Left lung (tissue), 4 donors: ENCODE measurements at regions not wholly inside any gene's neighbourhood (a gene's known extent, or its start where the extent isn't known, plus 50 kb on each side); places are given as distances from the start of the nearest gene placed in this dataset.

Experiments used
- ATAC-seq: fragments of 200-7000 bp; cut with Tn5 transposase; one replicate; pipeline ENCODE4 v1.9.1; 2020; ENCODE audit warnings: moderate library complexity
- DNase-seq, 4 donors: peaks; one replicate each; pipeline ENCODE4 v3.0.0-alpha.2; 2013 to 2020
- H3K27ac ChIP-seq, 2 donors: fragments of 200-600 bp; sonication (generic) in 1 of 2; one replicate each; pipeline versions ENCODE4 v1.5.0 to v1.8.0; 2020 to 2021
- H3K27me3 ChIP-seq, 2 donors: fragments of 200-600 bp; sonication (generic) in 1 of 2; one replicate each; pipeline versions ENCODE4 v1.5.0 to v1.8.0; 2020 to 2021
- H3K36me3 ChIP-seq, 2 donors: fragments of 200-600 bp; sonication (generic) in 1 of 2; one replicate each; pipeline versions ENCODE4 v1.5.0 to v1.8.0; 2020 to 2021
- H3K4me1 ChIP-seq, 2 donors: fragments of 200-600 bp; one replicate each; pipeline ENCODE4 v1.8.0; 2021
- H3K4me3 ChIP-seq, 2 donors: fragments of 200-600 bp; sonication (generic) in 1 of 2; one replicate each; pipeline versions ENCODE4 v1.5.0 to v1.8.0; 2020 to 2021; ENCODE audit warnings: mild to moderate bottlenecking in 1 of 2
- H3K9me3 ChIP-seq, 2 donors: fragments of 200-600 bp; sonication (generic) in 1 of 2; one replicate each; pipeline versions ENCODE4 v1.5.0 to v1.8.0; 2020 to 2021
- intact Hi-C, 2 donors: fragments of 100-400 bp; cut with DNase I; formaldehyde crosslinking; loops; one replicate each; pipeline versions ENCODE4 v1.11.2 to v1.14.2; 2022
- TF ChIP-seq, protein P1 (sequence below), 2 donors: fragments of 200-600 bp; sonication (generic) in 1 of 2; IDR thresholded peaks; one replicate each; pipeline versions ENCODE4 v1.5.0 to v1.8.0; 2021; ENCODE audit warnings: antibody characterized with exemption in 2 of 2
- donor health status: DM: no; HTN: yes; CAD: no.
- donor health status: DM: no; HTN: no; CAD: no.

DNA sequence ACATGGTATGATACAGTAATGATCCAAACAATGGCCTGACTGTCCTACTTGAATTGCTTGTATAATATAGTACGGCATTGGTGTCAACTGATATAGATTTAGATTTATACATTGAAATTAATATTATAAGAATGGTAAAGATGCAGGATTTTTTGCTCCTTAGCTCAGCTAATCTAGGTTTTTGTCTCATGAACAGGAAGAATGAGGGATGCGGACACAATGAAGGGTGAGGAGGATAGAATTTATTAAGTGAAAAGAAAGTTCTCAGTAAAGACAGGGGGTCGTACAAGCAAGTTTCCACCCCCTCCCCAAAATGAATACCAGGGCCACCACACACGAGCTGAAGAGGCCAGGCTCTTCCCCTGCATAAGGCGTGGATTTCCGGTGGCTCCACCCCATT is 96.1 kb downstream of the KCNA5 start:
- Histone ChIP-seq H3K9me3 (peaks cover 0 to 7% of the 10 kb centered on the region in 2 donors), H3K27ac (no peak overlapping the region), H3K27me3 (no peaks in the 10 kb centered on the region), H3K4me3 (no peak overlapping the region), H3K36me3 (no peaks in the 10 kb centered on the region), H3K4me1 (no peaks in the 10 kb centered on the region)
- ATAC-seq (no peak), DNase-seq (no peak)
- TF ChIP-seq, protein P1, sequence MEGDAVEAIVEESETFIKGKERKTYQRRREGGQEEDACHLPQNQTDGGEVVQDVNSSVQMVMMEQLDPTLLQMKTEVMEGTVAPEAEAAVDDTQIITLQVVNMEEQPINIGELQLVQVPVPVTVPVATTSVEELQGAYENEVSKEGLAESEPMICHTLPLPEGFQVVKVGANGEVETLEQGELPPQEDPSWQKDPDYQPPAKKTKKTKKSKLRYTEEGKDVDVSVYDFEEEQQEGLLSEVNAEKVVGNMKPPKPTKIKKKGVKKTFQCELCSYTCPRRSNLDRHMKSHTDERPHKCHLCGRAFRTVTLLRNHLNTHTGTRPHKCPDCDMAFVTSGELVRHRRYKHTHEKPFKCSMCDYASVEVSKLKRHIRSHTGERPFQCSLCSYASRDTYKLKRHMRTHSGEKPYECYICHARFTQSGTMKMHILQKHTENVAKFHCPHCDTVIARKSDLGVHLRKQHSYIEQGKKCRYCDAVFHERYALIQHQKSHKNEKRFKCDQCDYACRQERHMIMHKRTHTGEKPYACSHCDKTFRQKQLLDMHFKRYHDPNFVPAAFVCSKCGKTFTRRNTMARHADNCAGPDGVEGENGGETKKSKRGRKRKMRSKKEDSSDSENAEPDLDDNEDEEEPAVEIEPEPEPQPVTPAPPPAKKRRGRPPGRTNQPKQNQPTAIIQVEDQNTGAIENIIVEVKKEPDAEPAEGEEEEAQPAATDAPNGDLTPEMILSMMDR (IDR thresholded peaks at IDR 0.05), result no peak
- intact Hi-C loops, result no loop called here

DNA sequence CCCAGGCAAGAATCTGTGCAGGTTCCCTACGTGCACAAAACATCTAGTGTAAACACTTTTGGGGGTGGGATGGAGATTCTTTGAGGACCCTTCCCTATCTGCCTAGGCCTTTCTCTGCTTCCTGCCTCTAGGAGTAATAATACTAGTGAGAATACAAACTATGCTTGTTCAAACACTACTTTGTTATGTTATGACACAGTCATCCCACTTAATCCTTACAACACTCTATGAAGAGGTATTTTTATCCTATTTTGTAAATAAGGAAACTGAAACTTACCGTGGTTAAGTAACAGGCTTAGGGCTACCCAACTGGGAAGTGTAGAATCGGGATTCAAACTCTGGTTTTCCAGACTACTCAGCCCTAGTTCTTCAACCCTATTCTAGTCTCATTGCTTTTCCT is 96.5 kb downstream of the KCNA5 start:
- Histone ChIP-seq H3K27ac (no peak overlapping the region), H3K9me3 (peaks cover 0 to 7% of the 10 kb centered on the region in 2 donors), H3K4me3 (no peak overlapping the region), H3K27me3 (no peaks in the 10 kb centered on the region), H3K36me3 (no peaks in the 10 kb centered on the region), H3K4me1 (no peaks in the 10 kb centered on the region)
- intact Hi-C loops, result no loop called here
- peak; percentile 57 for ATAC-seq
- no peak for DNase-seq
- TF ChIP-seq, protein P1 (IDR thresholded peaks at IDR 0.05), result no peak

DNA sequence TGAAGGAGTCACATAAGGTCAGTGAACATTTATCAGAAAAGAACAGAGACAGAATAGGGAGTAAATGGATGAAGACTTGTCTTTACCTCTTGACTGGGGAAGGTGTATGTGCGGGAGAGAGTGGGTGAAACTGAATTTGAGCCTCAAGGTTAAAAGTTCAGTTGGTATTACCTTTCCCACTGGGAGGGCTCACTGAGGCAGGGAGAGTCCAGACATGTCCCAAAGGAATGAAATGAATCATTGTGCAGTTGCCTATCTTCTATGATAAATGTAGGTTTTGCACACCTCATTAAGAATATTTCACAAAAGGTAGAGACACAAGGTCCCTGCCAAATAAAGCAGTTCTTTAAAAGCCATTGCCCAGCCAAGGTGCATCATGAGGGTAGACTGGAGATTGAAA is 105.2 kb downstream of the KCNA5 start:
- no peak for DNase-seq
- no peak overlapping the region for H3K4me3 ChIP-seq
- intact Hi-C loops, result no loop called here
- H3K27me3 ChIP-seq, result peaks cover 0 to 23% of the 10 kb centered on the region in 2 donors
- no peaks in the 10 kb centered on the region for H3K9me3 ChIP-seq
- H3K36me3 ChIP-seq, result no peaks in the 10 kb centered on the region
- no peak for ATAC-seq
- TF ChIP-seq, protein P1 (IDR thresholded peaks at IDR 0.05), result no peak
- no peaks in the 10 kb centered on the region for H3K4me1 ChIP-seq
- no peak overlapping the region for H3K27ac ChIP-seq

DNA sequence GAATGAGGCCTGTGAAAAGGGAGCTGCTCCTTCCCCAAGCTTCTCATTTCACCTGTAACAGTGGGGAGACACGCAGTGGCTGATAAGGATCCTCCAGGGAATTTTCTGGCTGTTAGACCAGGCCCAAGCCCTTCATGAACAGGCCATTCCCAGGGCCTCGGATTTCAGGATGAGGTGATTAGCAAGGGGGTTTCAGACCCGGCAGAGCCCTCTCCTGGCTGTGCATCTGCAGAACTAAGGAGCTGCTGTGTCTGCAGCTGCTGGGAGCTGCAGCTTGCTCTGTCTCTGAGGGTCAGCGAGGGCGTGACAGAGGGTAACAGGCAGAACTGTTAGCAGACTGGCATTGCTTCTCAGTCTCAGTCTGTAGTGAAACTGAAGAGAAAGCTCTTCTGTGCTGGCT is 110.4 kb downstream of the KCNA5 start:
- H3K4me3 ChIP-seq, result no peak overlapping the region
- no peak for ATAC-seq
- no peak overlapping the region for H3K27ac ChIP-seq
- no peaks in the 10 kb centered on the region for H3K9me3 ChIP-seq
- DNase-seq, result peak in 1 of 4 donors; percentile 28
- intact Hi-C loops, result no loop called here
- TF ChIP-seq, protein P1 (IDR thresholded peaks at IDR 0.05), result no peak
- H3K27me3 ChIP-seq, result peaks cover under 1 to 36% of the 10 kb centered on the region in 2 donors
- H3K4me1 ChIP-seq, result no peaks in the 10 kb centered on the region
- no peaks in the 10 kb centered on the region for H3K36me3 ChIP-seq

DNA sequence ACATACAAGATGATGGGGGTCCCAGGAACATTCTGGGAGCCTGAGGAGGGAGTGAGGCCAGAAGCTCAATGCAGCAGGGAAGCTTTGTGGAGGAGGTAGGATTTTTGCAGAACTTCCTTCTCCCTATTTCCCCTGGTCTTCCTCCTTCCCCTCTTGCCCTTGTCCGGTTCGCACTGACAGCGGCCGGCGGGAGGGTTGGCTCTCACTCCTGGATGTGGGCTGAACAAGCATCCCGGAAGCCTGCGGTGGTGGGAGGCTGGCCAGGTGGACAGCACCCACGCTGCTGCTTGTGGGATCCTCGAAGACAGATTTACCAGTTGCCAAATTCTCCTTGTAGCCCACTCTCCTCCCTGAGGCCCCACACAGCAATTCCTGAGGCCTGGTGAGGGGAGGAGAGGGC is 112.2 kb downstream of the KCNA5 start:
- Histone ChIP-seq H3K4me3 (no peak overlapping the region), H3K9me3 (no peaks in the 10 kb centered on the region), H3K27me3 (peaks cover 2 to 34% of the 10 kb centered on the region in 2 donors), H3K27ac (no peak overlapping the region), H3K36me3 (no peaks in the 10 kb centered on the region), H3K4me1 (no peaks in the 10 kb centered on the region)
- TF ChIP-seq, protein P1 (IDR thresholded peaks at IDR 0.05), result no peak
- intact Hi-C loops, result no loop called here
- DNase-seq (peak in 1 of 4 donors; percentile 63), ATAC-seq (no peak)
